ENCODE measurements at regions not wholly inside any gene's neighbourhood (a gene's known extent, or its start where the extent isn't known, plus 50 kb on each side); places are given as distances from the start of the nearest gene placed in this dataset.

DNA sequence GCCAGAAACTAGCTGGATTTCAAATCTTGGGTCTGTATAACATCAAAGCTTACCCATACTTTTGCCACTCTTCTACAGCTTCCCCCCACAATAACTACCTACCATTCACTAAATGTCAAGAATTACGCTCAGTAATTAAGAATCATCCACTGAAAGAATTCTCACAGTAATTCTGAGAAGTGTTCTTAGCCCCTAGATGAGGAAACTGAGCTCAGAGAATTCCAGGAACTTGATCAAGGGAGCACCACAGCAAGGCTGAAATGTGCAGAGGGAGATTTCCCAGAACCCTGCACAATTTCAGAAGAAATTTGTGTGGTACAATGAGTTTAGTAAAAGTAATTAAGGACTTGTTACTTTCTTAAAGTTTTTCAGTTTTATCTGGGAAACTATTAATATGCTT, 194.5 kb upstream of the STK17B start:
- ChIA-PET POLR2A (interaction anchor here (0.7 to 1.0 kb wide), 2 partner anchors 11 to 201 kb away, joined by 3 to 5 read pairs; no protein-coding TSS in a partner anchor), CTCF (ENCODE audit: low intra/inter-chr PET ratio) (no interaction called here)
- Histone ChIP-seq H3K9me3 (replicated peaks; ENCODE audit: control insufficient read depth, insufficient read depth, low read depth, low read length) (peaks cover 5% of the 10 kb centered on the region), H3K27me3 (ENCODE audit: control insufficient read depth in 2 of 2, insufficient read depth in 2 of 2, low read length in 2 of 2) (no peaks in the 10 kb centered on the region), H3K4me3 (no peak overlapping the region), H3K27ac (ENCODE audit: extremely low read depth, low read depth, low read length) (peak overlapping the region; percentile 48; the same call in 2 of the 3 replicates), H3K36me3 (ENCODE audit: control insufficient read depth, insufficient read depth, low read length) (no peaks in the 10 kb centered on the region), H3K4me2 (ENCODE audit: insufficient read depth, low read length) (peak overlapping the region; percentile 18; the same call in 1 of the 2 replicates), H3K4me1 (replicated peaks in 1 of 2; ENCODE audit: control insufficient read depth in 2 of 2, insufficient read depth in 2 of 2, low read length in 2 of 2) (peaks cover 0 to 5% of the 10 kb centered on the region in 2 experiments; a peak in 2 of 5 replicates), H3K9me1 (ENCODE audit: control insufficient read depth, insufficient read depth, low read length) (no peaks in the 10 kb centered on the region), H4K20me1 (replicated peaks; ENCODE audit: control insufficient read depth, insufficient read depth, low read length) (no peaks in the 10 kb centered on the region), H2AFZ (ENCODE audit: low read depth, low read length) (peak overlapping the region; percentile 62), H3K79me2 (ENCODE audit: control insufficient read depth, insufficient read depth, low read length) (no peaks in the 10 kb centered on the region), H3K9ac (ENCODE audit: insufficient read depth in 1 of 2, low read depth in 2 of 2, low read length in 2 of 2) (peak overlapping the region in 1 of 2 experiments; percentile 26; a peak in 1 of 4 replicates)
- in situ Hi-C loops (cut with MboI) (no loop called here), intact Hi-C loops (cut with micrococcal nuclease) (loop anchor here (5.0 kb wide), 1 partner anchor 36 kb away; no protein-coding TSS in a partner anchor)
- DNase-seq (ENCODE audit: extremely low read depth in 1 of 4, low spot score in 3 of 4), result peak in 2 of 4 experiments; percentile 29 to 72
- no TSS peak for BruUV-seq (replicated peaks)
- peak; percentile 89 for FAIRE-seq
- peak; percentile 61 for ATAC-seq
- 0% methylated on average over 1 of the region's 1 CpG for WGBS (ENCODE audit: insufficient coverage, low coverage, missing lambda C conversion rate)
- TF ChIP-seq, protein P1, sequence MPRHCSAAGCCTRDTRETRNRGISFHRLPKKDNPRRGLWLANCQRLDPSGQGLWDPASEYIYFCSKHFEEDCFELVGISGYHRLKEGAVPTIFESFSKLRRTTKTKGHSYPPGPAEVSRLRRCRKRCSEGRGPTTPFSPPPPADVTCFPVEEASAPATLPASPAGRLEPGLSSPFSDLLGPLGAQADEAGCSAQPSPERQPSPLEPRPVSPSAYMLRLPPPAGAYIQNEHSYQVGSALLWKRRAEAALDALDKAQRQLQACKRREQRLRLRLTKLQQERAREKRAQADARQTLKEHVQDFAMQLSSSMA (CRISPR knock-in tag; IDR thresholded peaks at IDR 0.05), result no peak
- TF ChIP-seq ZSCAN29 (IDR thresholded peaks at IDR 0.05) (no peak), ZNF124 (CRISPR knock-in tag; IDR thresholded peaks at IDR 0.05) (no peak), CBX8 (IDR thresholded peaks at IDR 0.05; ENCODE audit: borderline replicate concordance, extremely low read depth, low read depth, low read length, poor library complexity, severe bottlenecking) (no peak), U2AF1 (optimal IDR thresholded peaks at IDR 0.05; ENCODE audit: low read depth, low read length) (no peak), PML (IDR thresholded peaks at IDR 0.05; ENCODE audit: low read length) (peak; percentile 57; the same call in 1 of the 2 replicates), KAT7 (CRISPR knock-in tag; IDR thresholded peaks at IDR 0.05; ENCODE audit: borderline replicate concordance) (no peak), SIRT6 (IDR thresholded peaks at IDR 0.05; ENCODE audit: low read depth, low read length) (no peak), HDAC3 (IDR thresholded peaks at IDR 0.05; ENCODE audit: borderline replicate concordance, partially characterized antibody) (peak; percentile 25), CREM (IDR thresholded peaks at IDR 0.05; ENCODE audit: low read depth) (no peak), STAT5A (IDR thresholded peaks at IDR 0.05; ENCODE audit: borderline replicate concordance, low read length) (peak; percentile 65; the same call in 1 of the 2 replicates), TCF3 (CRISPR knock-in tag; IDR thresholded peaks at IDR 0.05) (peak; percentile 59), EP300 (IDR thresholded peaks at IDR 0.05; ENCODE audit: low read length) (peak; percentile 70), ZNF316 (IDR thresholded peaks at IDR 0.05) (no peak), SLC30A9 (CRISPR knock-in tag; IDR thresholded peaks at IDR 0.05) (no peak)
- TF ChIP-seq, protein P2, sequence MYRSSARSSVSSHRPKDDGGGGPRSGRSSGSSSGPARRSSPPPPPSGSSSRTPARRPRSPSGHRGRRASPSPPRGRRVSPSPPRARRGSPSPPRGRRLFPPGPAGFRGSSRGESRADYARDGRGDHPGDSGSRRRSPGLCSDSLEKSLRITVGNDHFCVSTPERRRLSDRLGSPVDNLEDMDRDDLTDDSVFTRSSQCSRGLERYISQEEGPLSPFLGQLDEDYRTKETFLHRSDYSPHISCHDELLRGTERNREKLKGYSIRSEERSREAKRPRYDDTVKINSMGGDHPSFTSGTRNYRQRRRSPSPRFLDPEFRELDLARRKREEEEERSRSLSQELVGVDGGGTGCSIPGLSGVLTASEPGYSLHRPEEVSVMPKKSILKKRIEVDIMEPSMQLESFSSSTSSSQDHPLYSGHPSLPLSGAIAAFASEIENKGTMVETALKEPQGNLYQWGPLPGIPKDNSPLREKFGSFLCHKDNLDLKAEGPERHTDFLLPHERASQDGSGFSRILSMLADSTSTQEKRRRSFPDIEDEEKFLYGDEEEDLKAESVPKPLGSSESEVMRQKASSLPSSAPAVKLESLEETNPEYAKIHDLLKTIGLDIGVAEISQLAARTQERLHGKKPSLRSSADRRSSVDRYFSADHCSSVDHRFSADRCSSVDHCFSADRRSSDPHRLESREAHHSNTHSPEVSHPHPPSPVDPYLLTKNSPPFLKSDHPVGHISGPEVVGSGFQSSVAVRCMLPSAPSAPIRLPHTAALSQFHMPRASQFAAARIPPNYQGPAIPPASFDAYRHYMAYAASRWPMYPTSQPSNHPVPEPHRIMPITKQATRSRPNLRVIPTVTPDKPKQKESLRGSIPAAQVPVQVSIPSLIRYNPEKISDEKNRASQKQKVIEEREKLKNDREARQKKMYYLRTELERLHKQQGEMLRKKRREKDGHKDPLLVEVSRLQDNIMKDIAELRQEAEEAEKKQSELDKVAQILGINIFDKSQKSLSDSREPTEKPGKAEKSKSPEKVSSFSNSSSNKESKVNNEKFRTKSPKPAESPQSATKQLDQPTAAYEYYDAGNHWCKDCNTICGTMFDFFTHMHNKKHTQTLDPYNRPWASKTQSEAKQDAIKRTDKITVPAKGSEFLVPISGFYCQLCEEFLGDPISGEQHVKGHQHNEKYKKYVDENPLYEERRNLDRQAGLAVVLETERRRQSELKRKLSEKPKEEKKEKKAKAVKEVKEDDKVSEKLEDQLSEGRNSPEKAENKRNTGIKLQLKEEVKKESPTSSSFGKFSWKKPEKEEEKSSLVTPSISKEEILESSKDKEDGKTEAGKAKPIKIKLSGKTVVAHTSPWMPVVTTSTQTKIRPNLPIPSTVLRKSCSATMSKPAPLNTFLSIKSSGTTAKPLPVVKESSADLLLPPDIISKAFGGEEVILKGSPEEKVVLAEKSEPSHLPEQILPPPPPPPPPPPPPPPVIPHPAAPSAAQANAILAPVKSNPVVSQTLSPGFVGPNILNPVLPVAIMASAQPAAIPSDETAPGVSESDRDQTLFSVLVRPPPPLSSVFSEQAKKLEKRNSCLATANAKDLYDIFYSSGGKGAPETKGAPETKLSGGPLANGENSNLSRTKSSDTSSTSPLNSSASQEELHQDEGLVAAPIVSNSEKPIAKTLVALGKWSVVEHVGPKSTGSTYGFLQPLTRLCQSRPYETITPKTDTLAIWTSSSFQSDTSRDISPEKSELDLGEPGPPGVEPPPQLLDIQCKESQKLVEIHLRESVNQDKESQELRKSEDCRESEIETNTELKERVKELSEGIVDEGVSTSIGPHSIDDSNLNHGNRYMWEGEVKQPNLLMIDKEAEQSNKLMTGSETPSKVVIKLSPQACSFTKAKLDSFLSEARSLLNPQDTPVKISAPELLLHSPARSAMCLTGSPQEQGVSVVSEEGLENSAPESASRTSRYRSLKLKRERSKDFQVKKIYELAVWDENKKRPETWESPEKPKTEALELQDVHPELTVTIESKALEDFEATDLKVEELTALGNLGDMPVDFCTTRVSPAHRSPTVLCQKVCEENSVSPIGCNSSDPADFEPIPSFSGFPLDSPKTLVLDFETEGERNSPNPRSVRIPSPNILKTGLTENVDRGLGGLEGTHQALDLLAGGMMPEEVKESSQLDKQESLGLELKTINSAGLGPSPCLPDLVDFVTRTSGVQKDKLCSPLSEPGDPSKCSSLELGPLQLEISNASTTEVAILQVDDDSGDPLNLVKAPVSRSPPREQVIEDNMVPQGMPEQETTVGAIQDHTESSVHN (IDR thresholded peaks at IDR 0.05; ENCODE audit: borderline replicate concordance in 1 of 2, low read depth in 1 of 2), result no peak
